Right lobe of liver (tissue), 6 donors: ENCODE measurements at regions not wholly inside any gene's neighbourhood (a gene's known extent, or its start where the extent isn't known, plus 50 kb on each side); places are given as distances from the start of the nearest gene placed in this dataset.

Source experiments
- ATAC-seq, 4 donors: fragments of 200-7000 bp; cut with Tn5 transposase; one replicate each; pipeline ENCODE4 v1.9.1; 2020; ENCODE audit warnings: mild to moderate bottlenecking in 4 of 4, moderate library complexity in 4 of 4
- DNase-seq, 3 donors: peaks; one replicate each; pipeline ENCODE4 v3.0.0-alpha.2; 2020
- H3K27ac ChIP-seq, 3 donors: fragments of 200-600 bp; one replicate each; pipeline ENCODE4 v1.8.0; 2022
- H3K27me3 ChIP-seq, 2 donors: fragments of 200-600 bp; one replicate each; pipeline ENCODE4 v1.8.0; 2022
- H3K36me3 ChIP-seq, 4 donors: fragments of 200-600 bp; sonication (generic) in 1 of 4; one replicate each; pipeline versions ENCODE4 v1.5.1 to v1.8.0; 2017 to 2022; ENCODE audit warnings: control low read depth in 1 of 4
- H3K4me1 ChIP-seq, 4 donors: fragments of 200-600 bp; sonication (generic) in 1 of 4; one replicate each; pipeline versions ENCODE4 v1.5.1 to v1.8.0; 2017 to 2022; ENCODE audit warnings: control low read depth in 1 of 4
- H3K4me3 ChIP-seq, 3 donors: fragments of 200-600 bp; one replicate each; pipeline ENCODE4 v1.8.0; 2022
- H3K9me3 ChIP-seq, 4 donors: fragments of 200-600 bp; sonication (generic) in 1 of 4; one replicate each; pipeline versions ENCODE4 v1.5.1 to v1.8.0; 2017 to 2022; ENCODE audit warnings: control low read depth in 1 of 4
- CTCF ChIP-seq, 4 donors: fragments of 200-600 bp in 3 of 4; fragments of 450-650 bp in 1 of 4; IDR thresholded peaks; one replicate each; pipeline versions ENCODE4 v1.5.1 to v1.8.0; 2016 to 2022; ENCODE audit warnings: antibody characterized with exemption in 4 of 4, mild to moderate bottlenecking in 2 of 4
- POLR2A ChIP-seq: fragments of 450-650 bp; IDR thresholded peaks from one replicate; pipeline ENCODE4 v1.6.1; 2017; ENCODE audit warnings: antibody characterized with exemption, mild to moderate bottlenecking
- WGBS: methylation state at CpG from one replicate; pipeline ENCODE4 v1.1.6; 2018; ENCODE audit warnings: low coverage, low lambda C conversion rate; ENCODE audit not compliant: insufficient coverage; ENCODE audit errors: missing lambda C conversion rate; 5-methylcytosine and 5-hydroxymethylcytosine counted together
- intact Hi-C, 2 donors: fragments of 100-400 bp; cut with DNase I; formaldehyde crosslinking; loops; one replicate each; pipeline versions ENCODE4 v1.11.2 to v1.14.1; 2022
- donor health status: DM: no; HTN: yes; CAD: no.
- donor health status: DM: no; HTN: no; CAD: no.
- donor health status: DM: no; HTN: no; CAD: no.
- donor health status: DM: no; HTN: yes; CAD: no.
- donor health status: DM: no; HTN: yes; CAD: no.

GRCh38 chr7:81419731-81420130 is 350.1 kb downstream of the HGF start:
- Histone ChIP-seq H3K27ac (no peak overlapping the region), H3K27me3 (no peaks in the 10 kb centered on the region), H3K9me3 (no peaks in the 10 kb centered on the region), H3K4me1 (no peaks in the 10 kb centered on the region), H3K36me3 (no peaks in the 10 kb centered on the region), H3K4me3 (no peak overlapping the region)
- intact Hi-C loops = no loop called here
- ATAC-seq (no peak), DNase-seq (no peak)
- no peak for TF ChIP-seq CTCF (IDR thresholded peaks at IDR 0.05)
- no peak for TF ChIP-seq POLR2A

- no peak for ATAC-seq
- WGBS = 14% methylated on average over 1 of the region's 1 CpG
- Histone ChIP-seq H3K9me3 (no peaks in the 10 kb centered on the region), H3K36me3 (no peaks in the 10 kb centered on the region), H3K4me3 (no peak overlapping the region), H3K27me3 (no peaks in the 10 kb centered on the region), H3K4me1 (no peaks in the 10 kb centered on the region), H3K27ac (no peak overlapping the region)
- no peak for TF ChIP-seq CTCF (IDR thresholded peaks at IDR 0.05)
- TF ChIP-seq POLR2A = no peak
- DNase-seq = no peak
- intact Hi-C loops = no loop called here
Measured at GRCh38 chr7:81416659-81417058, 353.2 kb downstream of the HGF start.

- Histone ChIP-seq H3K27me3 (no peaks in the 10 kb centered on the region), H3K4me1 (no peaks in the 10 kb centered on the region), H3K9me3 (no peaks in the 10 kb centered on the region), H3K27ac (no peak overlapping the region), H3K4me3 (no peak overlapping the region), H3K36me3 (no peaks in the 10 kb centered on the region)
- DNase-seq = no peak
- 47% methylated on average over 1 of the region's 1 CpG for WGBS
- ATAC-seq = no peak
- TF ChIP-seq POLR2A (no peak), CTCF (IDR thresholded peaks at IDR 0.05) (no peak)
- intact Hi-C loops = no loop called here
Measured at GRCh38 chr7:81415181-81415580, 354.7 kb downstream of the HGF start.

GRCh38 chr7:81414411-81414810 is 355.4 kb downstream of the HGF start:
- Histone ChIP-seq H3K4me3 (no peak overlapping the region), H3K27me3 (no peaks in the 10 kb centered on the region), H3K27ac (no peak overlapping the region), H3K9me3 (no peaks in the 10 kb centered on the region), H3K4me1 (no peaks in the 10 kb centered on the region), H3K36me3 (no peaks in the 10 kb centered on the region)
- no peak for DNase-seq
- 44% methylated on average over 3 of the region's 3 CpGs for WGBS
- TF ChIP-seq POLR2A (no peak), CTCF (IDR thresholded peaks at IDR 0.05) (no peak)
- intact Hi-C loops = no loop called here
- ATAC-seq = no peak

- intact Hi-C loops = no loop called here
- no peak overlapping the region for H3K4me3 ChIP-seq
- no peak for ATAC-seq
- no peak overlapping the region for H3K27ac ChIP-seq
- no peaks in the 10 kb centered on the region for H3K4me1 ChIP-seq
- no peaks in the 10 kb centered on the region for H3K27me3 ChIP-seq
- no peak for TF ChIP-seq CTCF (IDR thresholded peaks at IDR 0.05)
- TF ChIP-seq POLR2A = no peak
- 47% methylated on average over 6 of the region's 6 CpGs for WGBS
- DNase-seq = no peak
- H3K9me3 ChIP-seq = no peaks in the 10 kb centered on the region
- no peaks in the 10 kb centered on the region for H3K36me3 ChIP-seq
Measured at GRCh38 chr7:81410471-81411117, 359.3 kb downstream of the HGF start.
